DMS53 (cell line): ENCODE measurements at regions not wholly inside any gene's neighbourhood (a gene's known extent, or its start where the extent isn't known, plus 50 kb on each side); places are given as distances from the start of the nearest gene placed in this dataset.
"Not testable (repeated sequence)": the region's sequence is repeated elsewhere in the genome, so short reads cannot be mapped to it uniquely, and the experiment has no call there.

Experiments used
- DNase-seq: peaks from one replicate; lab custom pipeline; 2025; lab: John Stamatoyannopoulos, UW

- peak; percentile 43 for DNase-seq
Observed at GRCh38 chr7:42677751-42678699, 233.8 kb downstream of the C7orf25 start.

GRCh38 chr7:42674541-42674940, 237.3 kb downstream of the C7orf25 start:
- no peak for DNase-seq

GRCh38 chr7:42673951-42674350, 237.9 kb downstream of the C7orf25 start:
- no peak for DNase-seq

DNA sequence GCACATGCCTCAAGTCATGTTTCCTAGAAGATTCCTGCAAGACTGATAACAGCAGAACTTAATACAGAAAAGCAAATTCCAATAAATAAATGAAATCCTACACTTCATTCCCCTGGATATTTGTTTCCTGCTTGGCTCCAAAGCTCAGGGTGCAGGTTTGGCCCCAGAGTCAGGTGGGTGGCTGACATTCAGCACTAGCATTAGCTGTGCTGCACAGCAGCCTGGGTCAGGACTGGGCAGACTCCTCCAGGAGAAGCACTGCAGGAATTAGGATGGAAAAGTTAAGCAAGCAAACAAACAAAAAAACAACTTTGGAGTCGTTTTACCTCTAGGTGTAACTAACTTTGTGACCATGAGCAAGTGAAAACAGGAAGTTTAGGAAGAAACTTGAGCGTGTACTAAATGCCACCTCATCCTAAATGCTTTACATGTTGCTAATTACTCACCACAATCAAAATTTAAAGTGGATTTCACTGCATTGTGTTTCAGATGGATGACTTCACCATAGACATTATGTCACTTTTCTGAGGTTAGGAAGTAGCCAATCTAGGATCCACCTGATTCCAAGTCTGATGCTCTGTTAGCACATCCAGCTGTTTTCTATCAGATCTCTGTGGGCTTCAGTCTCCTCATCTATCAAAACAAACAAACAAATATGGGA, 239.4 kb downstream of the C7orf25 start:
- no peak for DNase-seq

DNA sequence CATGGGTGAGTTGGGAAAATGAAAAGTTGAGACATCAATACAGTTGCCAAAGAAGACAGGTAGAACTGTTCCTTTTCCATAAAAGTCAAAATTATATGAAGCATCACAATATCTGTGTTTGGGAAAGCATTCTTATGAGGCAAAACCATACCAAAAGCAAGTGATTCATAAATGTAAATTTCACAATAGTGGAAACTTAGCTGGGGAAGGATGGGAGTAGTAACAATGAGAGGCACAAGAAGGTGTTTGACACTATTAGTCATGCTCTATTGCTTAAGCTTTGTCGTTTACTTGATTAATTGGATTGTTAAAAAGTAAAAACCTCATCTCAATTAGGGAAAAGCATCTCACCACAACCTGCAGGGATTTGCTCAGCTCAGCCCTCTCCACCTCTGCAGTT, 240.2 kb downstream of the C7orf25 start:
- no peak for DNase-seq

DNA sequence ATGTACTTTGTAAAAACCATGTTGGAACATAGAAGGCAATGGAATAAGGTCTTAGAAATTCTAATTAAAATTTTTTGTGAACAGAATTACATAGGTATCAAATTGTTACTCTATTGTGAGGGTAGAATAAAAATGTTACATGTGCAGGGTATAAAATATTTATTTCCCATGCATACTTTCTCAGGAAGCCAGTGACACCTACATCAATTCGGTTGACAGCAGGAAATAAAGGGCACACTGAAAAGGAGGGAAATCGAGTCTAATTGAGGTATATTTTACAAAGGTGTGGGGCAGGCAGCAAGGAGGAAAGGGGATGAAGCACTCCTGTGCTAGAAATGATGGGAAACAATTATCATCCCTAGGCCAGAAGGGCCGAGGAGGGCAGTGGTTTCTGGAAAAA, 244.9 kb downstream of the C7orf25 start:
- DNase-seq, result no peak

DNA sequence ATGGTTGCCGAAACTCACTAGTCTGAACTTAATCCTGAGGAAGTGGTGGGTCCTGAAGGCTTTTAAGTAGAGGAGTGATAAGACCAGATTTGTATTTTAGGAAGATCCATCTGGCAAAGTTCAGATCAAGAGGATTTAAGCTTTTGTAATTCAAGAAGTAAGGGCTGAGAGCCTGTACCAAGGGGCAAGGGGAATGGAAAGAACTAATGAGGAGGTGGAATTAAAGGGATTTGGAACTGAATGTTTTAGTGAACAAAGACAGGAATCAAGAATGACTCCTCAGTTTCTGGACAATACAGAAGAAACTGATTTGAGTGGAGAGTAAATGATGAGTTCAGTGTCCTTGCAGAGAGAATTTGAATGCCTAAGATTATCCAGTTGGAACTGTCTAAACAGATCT, 249.0 kb downstream of the C7orf25 start:
- peak; percentile 15 for DNase-seq

- DNase-seq, result peak; percentile 91
Observed at GRCh38 chr7:42661312-42661711, 250.6 kb downstream of the C7orf25 start.

DNA sequence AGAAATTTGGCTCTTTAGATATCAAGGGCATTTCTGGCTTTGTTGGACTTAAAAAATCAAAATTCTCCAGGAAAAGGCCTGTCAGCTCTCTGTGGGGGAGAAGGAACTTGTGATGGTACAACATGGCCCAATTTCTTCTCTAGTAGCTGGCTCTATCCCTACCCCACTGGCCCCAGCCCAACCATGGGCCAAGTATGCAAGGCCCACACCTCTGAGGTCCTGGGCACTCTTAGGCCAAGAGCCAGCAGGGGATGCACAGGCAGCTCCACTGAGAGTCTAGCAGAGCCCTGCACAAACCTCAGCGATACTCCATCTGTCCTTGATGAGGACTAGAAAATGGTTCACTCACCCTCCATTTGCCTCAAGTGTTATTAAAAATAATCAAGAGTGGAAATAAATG, 261.2 kb downstream of the C7orf25 start:
- no peak for DNase-seq

GRCh38 chr7:42650171-42650570, 261.7 kb downstream of the C7orf25 start:
- no peak for DNase-seq

GRCh38 chr7:42645906-42646305, 266.0 kb downstream of the C7orf25 start:
- peak; percentile 96 for DNase-seq

DNA sequence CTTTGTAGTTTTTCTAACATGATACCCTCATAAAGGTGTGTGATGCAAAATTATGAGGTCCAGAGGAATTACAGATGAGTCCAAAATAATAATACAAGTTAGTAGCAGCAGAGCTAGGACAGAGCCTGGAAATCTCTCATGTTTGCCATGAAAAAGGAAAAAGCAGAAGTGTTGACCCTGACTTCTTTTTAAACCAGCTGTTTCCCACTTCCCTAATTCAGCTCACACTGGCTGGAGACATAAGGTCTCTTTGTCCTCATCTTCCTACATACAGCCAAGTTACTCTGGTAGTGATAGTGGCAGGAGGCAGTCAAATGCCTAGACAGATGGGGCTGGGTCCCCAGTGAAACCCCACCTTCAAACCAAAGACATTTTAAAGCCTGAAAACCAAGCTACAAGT, 269.2 kb downstream of the C7orf25 start:
- DNase-seq, result no peak

- DNase-seq, result no peak
Observed at GRCh38 chr7:42639930-42640329, 271.9 kb downstream of the C7orf25 start.

- not testable (repeated sequence) for DNase-seq
Observed at GRCh38 chr7:42636380-42636779, 275.5 kb downstream of the C7orf25 start.

DNA sequence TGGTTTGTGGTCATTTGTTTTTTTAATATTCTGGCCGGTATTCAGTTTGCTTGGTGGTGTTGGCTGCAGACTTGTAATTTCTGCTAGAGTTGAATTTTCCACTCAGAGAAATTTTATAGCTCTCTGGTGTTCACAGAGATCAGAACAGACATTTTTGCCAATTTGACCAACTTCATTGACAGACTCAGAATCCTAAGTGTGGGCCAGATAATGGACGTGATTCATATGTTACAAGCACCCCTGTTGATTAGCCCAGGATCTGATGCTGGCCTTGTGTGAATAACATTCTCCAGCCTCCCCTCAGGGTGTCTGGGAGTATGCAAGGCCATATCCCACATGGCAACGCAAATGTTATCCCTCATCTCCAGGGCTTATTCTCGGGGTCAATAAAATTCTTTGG, 283.8 kb downstream of the C7orf25 start:
- no peak for DNase-seq

DNA sequence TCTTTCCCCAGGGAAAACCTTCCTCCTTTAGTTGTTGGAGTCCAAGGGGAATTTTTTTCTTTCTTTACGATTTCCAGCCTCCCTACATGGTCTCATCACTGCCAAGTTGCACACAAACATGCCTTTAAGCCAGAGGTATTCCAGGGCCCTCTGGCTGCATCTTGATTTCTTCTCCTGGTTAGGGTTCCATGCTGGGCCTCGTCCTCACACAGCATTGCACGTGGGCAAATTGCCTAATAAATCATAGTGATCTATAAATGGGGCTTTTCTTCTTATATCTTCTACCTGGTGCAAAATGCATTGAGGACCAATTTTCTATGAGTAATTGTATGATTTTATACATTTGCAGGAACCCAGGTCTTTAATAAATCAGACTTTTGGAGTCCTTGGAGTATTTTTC, 284.2 kb downstream of the C7orf25 start:
- no peak for DNase-seq

- no peak for DNase-seq
Observed at GRCh38 chr7:42627101-42627500, 284.8 kb downstream of the C7orf25 start.

DNA sequence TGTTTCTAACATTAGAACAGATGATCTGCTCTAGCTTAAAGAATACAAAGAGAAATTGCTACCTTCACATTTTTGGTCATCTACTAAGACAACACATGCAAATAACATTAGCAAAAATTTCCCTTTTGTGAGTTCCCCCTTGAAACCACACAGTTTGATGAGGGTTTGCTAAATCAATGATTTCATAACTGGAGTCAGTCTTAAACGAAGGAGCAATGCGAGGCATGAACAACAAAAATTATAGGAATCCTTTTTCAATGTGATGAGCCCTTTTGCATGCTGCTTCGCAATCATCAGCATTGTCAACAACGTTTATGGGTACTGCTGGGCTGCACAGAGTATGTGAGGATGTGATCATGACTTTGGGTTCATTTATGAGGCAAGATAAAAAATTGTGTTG, 286.4 kb downstream of the C7orf25 start:
- DNase-seq, result no peak

- DNase-seq, result peak; percentile 67
Observed at GRCh38 chr7:42624471-42624870, 287.4 kb downstream of the C7orf25 start.

DNA sequence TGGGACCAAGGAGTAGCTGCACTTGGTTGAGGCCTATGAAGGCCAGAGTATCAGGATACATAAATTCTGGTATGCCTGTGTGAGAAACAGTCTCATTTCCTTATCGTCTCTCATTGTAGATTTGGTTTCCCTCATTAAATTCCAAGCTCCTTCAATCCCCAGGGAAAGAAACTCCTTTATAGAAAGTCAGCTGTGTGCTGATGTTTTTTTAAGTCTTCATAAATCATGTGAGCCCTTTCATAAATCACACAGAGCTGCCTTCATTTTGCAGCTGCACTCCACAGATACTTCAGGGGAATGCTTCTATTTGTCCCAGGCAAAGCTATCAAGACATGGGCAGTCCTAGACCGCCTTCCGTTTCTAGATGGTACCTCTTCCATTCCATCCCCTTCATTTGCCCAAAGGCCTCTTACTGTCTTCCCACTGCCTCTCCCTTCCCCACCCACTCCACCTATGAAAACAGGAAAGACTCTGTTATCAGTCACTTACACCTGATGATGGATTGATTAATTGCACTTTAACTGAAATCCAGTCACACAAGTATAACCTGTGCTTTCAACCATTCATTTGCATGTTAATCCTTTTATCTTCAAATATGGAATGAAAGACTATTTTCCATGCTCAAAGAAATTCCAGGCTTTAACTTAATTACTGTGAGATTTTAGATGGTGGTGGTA, 290.2 kb downstream of the C7orf25 start:
- DNase-seq, result no peak

DNA sequence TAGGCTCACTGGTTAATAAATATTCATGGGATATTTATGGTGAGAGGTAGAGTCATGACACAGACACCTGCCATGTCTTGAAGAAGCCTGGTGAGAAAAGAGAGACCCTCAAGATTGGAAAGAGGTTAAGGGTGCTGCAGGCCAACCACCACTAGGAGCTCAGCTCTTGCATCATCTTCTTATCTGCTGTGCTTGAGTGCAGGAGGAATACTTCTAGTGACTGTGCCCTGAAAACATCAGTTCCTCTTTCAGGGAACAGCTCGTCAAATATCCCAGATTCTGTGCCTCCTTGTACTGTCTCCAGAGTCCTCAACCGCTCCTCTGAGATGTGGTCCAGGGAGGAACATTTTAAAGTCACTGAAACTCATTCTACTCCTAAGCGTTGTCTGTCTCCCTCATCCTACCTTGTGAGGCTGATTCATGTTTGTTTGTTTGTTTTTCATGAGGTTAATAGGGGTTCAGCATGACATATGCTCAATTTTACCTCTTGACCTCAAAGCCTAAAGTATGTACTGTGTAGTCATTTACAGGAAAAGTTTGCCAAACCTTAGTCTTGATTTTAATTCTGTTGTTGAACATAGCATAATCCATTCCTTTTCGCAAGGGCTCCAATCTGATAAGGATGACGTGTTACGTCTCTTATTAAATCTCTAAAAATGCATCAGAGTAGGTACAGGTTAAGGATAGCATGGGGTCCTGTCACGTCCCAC, 293.1 kb downstream of the C7orf25 start:
- DNase-seq, result no peak

GRCh38 chr7:42617806-42618457, 293.9 kb downstream of the C7orf25 start:
- DNase-seq, result no peak
